DOHH2 (cell line): ENCODE measurements at regions not wholly inside any gene's neighbourhood (a gene's known extent, or its start where the extent isn't known, plus 50 kb on each side); places are given as distances from the start of the nearest gene placed in this dataset.

Experiments
- H3F3A ChIP-seq: fragments of 200-600 bp; sonication (generic), shearing (Covaris generic); 2 replicates; pipeline ENCODE4 v1.6.0; 2016; ENCODE audit warnings: antibody characterized with exemption, mild to moderate bottlenecking; ENCODE audit not compliant: control insufficient read depth, insufficient read depth
- H3K27ac ChIP-seq: fragments of 200-600 bp; sonication (generic); 2 replicates; pipeline ENCODE4 v1.5.1; 2014; ENCODE audit warnings: low read depth, mild to moderate bottlenecking, low read length, moderate library complexity
- H3K27me3 ChIP-seq: fragments of 200-600 bp; sonication (generic); 2 replicates; pipeline ENCODE4 v1.6.1; 2014; ENCODE audit warnings: mild to moderate bottlenecking, low read length, mixed read lengths; ENCODE audit not compliant: control insufficient read depth
- H3K36me3 ChIP-seq: fragments of 200-600 bp; sonication (generic); 2 replicates; pipeline ENCODE4 v1.6.1; 2014; ENCODE audit warnings: mild to moderate bottlenecking, low read length, moderate library complexity, mixed read lengths; ENCODE audit not compliant: control insufficient read depth
- H3K4me1 ChIP-seq: fragments of 200-600 bp; sonication (generic); 2 replicates; pipeline ENCODE4 v1.6.1; 2014; ENCODE audit warnings: mild to moderate bottlenecking, low read length, mixed read lengths; ENCODE audit not compliant: control insufficient read depth
- H3K4me2 ChIP-seq: fragments of 200-600 bp; sonication (generic); 2 replicates; pipeline ENCODE4 v1.6.0; 2014; ENCODE audit warnings: mild to moderate bottlenecking, low read length, moderate library complexity
- H3K4me3 ChIP-seq: fragments of 200-600 bp; sonication (generic); 2 replicates; pipeline ENCODE4 v1.5.1; 2014; ENCODE audit warnings: mild to moderate bottlenecking, low read length, mixed read lengths
- H3K79me2 ChIP-seq: fragments of 200-600 bp; sonication (generic); 2 replicates; pipeline ENCODE4 v1.6.1; 2014; ENCODE audit warnings: mild to moderate bottlenecking, low read length, mixed read lengths; ENCODE audit not compliant: control insufficient read depth
- H3K9me2 ChIP-seq: fragments of 200-600 bp; sonication (generic); replicated peaks from 2 replicates; pipeline ENCODE4 v1.6.1; 2014; ENCODE audit warnings: mild to moderate bottlenecking, low read length, mixed read lengths; ENCODE audit not compliant: control insufficient read depth
- H3K9me3 ChIP-seq: fragments of 200-600 bp; sonication (generic); 2 replicates; pipeline ENCODE4 v1.6.1; 2014; ENCODE audit warnings: antibody characterized with exemption, low read length, mixed read lengths; ENCODE audit not compliant: control insufficient read depth, insufficient read depth
- H4K20me1 ChIP-seq: fragments of 200-600 bp; sonication (generic); 2 replicates; pipeline ENCODE4 v1.6.0; 2014; ENCODE audit warnings: low read depth, mild to moderate bottlenecking, antibody characterized with exemption, low read length, moderate library complexity; ENCODE audit not compliant: control insufficient read depth, insufficient read depth
- CTCF ChIP-seq: fragments of 200-600 bp; sonication (generic); IDR thresholded peaks from one replicate; pipeline ENCODE4 v1.5.1; 2014; ENCODE audit warnings: antibody characterized with exemption, mild to moderate bottlenecking, low read depth, low read length; ENCODE audit not compliant: poor library complexity, severe bottlenecking
- EZH2phosphoT487 ChIP-seq: fragments of 200-600 bp; sonication (generic); IDR thresholded peaks from 2 replicates; pipeline ENCODE4 v1.6.1; 2017; ENCODE audit warnings: borderline replicate concordance, mild to moderate bottlenecking, antibody characterized with exemption, low read length, moderate library complexity, mixed read lengths

DNA sequence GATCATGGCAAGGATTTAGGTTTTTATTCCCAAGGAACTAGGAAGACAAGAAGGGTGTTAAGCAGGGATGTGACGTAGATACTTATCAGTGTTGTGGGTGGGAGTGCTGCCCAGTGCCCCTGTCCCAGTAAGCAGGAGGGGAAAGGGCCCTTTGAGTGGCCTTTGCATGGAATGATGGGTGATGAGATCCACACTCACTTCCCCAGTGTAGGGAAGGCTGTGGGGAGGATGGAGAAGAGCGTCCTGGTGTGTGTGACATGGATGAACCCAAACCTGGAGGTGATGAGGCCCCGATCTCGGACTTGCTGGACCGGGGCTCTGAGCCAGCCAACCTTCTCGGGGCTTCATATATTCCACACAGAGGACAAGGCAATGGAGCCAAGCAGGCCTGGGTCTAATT lies 610.9 kb downstream of the CDH26 start:
- Histone ChIP-seq H3K9me2 (no peaks in the 10 kb centered on the region), H3K79me2 (no peaks in the 10 kb centered on the region), H3K27me3 (no peaks in the 10 kb centered on the region), H3K4me1 (no peaks in the 10 kb centered on the region), H3K4me3 (no peak overlapping the region), H3K36me3 (no peaks in the 10 kb centered on the region), H4K20me1 (no peaks in the 10 kb centered on the region), H3K27ac (no peak overlapping the region), H3K4me2 (no peak overlapping the region), H3F3A (no peaks in the 10 kb centered on the region), H3K9me3 (no peaks in the 10 kb centered on the region)
- TF ChIP-seq CTCF = no peak
- TF ChIP-seq EZH2phosphoT487 = no peak

- no peak overlapping the region for H3K4me2 ChIP-seq
- H3K79me2 ChIP-seq = no peaks in the 10 kb centered on the region
- no peaks in the 10 kb centered on the region for H4K20me1 ChIP-seq
- no peaks in the 10 kb centered on the region for H3K27me3 ChIP-seq
- no peaks in the 10 kb centered on the region for H3K4me1 ChIP-seq
- no peak overlapping the region for H3K4me3 ChIP-seq
- no peaks in the 10 kb centered on the region for H3K9me3 ChIP-seq
- H3K27ac ChIP-seq = no peak overlapping the region
- no peaks in the 10 kb centered on the region for H3K36me3 ChIP-seq
- H3F3A ChIP-seq = no peaks in the 10 kb centered on the region
- TF ChIP-seq EZH2phosphoT487 (no peak), CTCF (no peak)
- no peaks in the 10 kb centered on the region; the same call in 1 of the 2 replicates for H3K9me2 ChIP-seq
Measured at GRCh38 chr20:60570481-60571277, 612.5 kb downstream of the CDH26 start.

- H3K36me3 ChIP-seq = no peaks in the 10 kb centered on the region
- no peaks in the 10 kb centered on the region for H3K79me2 ChIP-seq
- H3K4me1 ChIP-seq = no peaks in the 10 kb centered on the region
- H3K27ac ChIP-seq = no peak overlapping the region
- no peak overlapping the region for H3K4me2 ChIP-seq
- H3K9me2 ChIP-seq = no peaks in the 10 kb centered on the region; the same call in 1 of the 2 replicates
- no peaks in the 10 kb centered on the region for H3K9me3 ChIP-seq
- H3K27me3 ChIP-seq = no peaks in the 10 kb centered on the region
- H3K4me3 ChIP-seq = no peak overlapping the region
- no peaks in the 10 kb centered on the region for H3F3A ChIP-seq
- no peaks in the 10 kb centered on the region for H4K20me1 ChIP-seq
- TF ChIP-seq EZH2phosphoT487 = no peak
- TF ChIP-seq CTCF = no peak
Measured at GRCh38 chr20:60573003-60573680, 614.9 kb downstream of the CDH26 start.
